ENCODE measurements at regions not wholly inside any gene's neighbourhood (a gene's known extent, or its start where the extent isn't known, plus 50 kb on each side); places are given as distances from the start of the nearest gene placed in this dataset.

DNA sequence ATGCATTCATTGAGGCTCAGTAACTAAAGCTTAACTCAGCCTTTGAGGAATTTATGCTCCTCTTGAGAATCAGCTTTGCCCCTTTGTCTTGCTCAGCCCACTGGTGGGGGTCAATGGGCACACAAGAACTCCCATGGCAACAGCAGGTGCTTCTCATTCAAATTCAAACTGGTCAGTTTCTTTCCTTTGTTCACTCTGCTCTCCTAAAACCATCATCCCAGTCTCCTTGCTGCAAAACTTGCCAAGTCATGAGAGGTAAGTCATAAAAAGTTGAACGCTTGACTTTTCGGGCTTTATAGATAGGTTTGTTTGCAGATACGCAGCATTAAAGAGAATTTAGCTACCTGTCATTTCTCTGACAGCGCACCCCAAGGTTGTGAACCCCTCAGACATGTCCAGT, 146.8 kb downstream of the TFAP2A start:
- peak overlapping the region; percentile 54 for H3K4me3 ChIP-seq (ENCODE audit: low read length)
- H3K4me1 ChIP-seq (ENCODE audit: insufficient read depth, low read length), result peaks cover 36% of the 10 kb centered on the region
- no peaks in the 10 kb centered on the region for H3K9me3 ChIP-seq (ENCODE audit: insufficient read depth, low read depth, low read length)
- peak overlapping the region; percentile 64; the same call in 1 of the 2 replicates for H3K9ac ChIP-seq (ENCODE audit: low read depth, low read length)
- no peaks in the 10 kb centered on the region for H3K36me3 ChIP-seq (ENCODE audit: insufficient read depth, low read depth, low read length)
- H3K27ac ChIP-seq (ENCODE audit: low read length), result peak overlapping the region; percentile 59
- no peaks in the 10 kb centered on the region for H3K27me3 ChIP-seq (ENCODE audit: insufficient read depth, low read length)

DNA sequence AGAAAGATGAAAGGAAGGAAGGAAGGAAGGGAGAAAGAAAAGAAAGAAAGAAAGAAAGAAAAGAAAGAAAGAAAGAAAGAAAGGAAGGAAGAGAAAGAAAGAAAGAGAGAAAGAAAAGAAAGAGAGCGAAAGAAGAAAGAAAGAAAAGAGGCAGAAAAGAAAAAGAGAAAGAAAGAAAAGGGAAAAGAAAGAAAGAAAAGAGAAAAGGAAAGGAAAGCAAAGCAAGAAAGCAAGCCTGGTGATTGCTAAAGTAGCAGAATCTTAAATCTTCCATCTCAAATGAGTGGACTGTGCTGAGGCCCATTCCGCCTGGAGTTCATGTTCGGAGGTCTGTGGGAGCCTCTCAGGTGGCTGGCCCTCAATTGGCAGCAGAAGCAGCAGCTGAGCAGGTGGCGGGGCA, 148.4 kb downstream of the TFAP2A start:
- peaks cover 32% of the 10 kb centered on the region for H3K4me1 ChIP-seq (ENCODE audit: insufficient read depth, low read length)
- no peaks in the 10 kb centered on the region for H3K27me3 ChIP-seq (ENCODE audit: insufficient read depth, low read length)
- no peak overlapping the region for H3K4me3 ChIP-seq (ENCODE audit: low read length)
- no peak overlapping the region for H3K27ac ChIP-seq (ENCODE audit: low read length)
- H3K36me3 ChIP-seq (ENCODE audit: insufficient read depth, low read depth, low read length), result no peaks in the 10 kb centered on the region
- no peak overlapping the region for H3K9ac ChIP-seq (ENCODE audit: low read depth, low read length)
- no peaks in the 10 kb centered on the region for H3K9me3 ChIP-seq (ENCODE audit: insufficient read depth, low read depth, low read length)

DNA sequence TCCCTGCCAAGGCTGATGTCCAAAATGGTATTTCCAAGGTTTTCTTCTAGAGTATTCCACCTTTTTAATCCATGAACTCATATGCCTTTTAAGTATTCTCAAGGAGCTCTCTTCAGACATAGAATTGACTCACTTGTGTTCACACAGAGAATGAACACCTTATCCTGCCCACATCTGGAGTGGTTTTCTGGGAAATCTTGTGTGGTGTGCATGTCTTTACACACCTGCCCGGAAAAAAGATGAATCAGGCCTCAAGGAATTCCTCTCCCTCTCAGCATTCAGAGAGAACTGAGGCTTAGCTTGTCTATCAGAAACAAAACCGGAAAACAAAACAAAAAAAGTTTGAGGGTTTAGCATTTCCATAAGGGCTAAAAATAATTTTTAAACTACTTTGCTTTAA, 148.8 kb downstream of the TFAP2A start:
- no peaks in the 10 kb centered on the region for H3K9me3 ChIP-seq (ENCODE audit: insufficient read depth, low read depth, low read length)
- H3K4me1 ChIP-seq (ENCODE audit: insufficient read depth, low read length), result peaks cover 32% of the 10 kb centered on the region

GRCh38 chr6:10262505-10262904, 152.4 kb downstream of the TFAP2A start:
- H3K27me3 ChIP-seq (ENCODE audit: insufficient read depth, low read length), result no peaks in the 10 kb centered on the region
- H3K27ac ChIP-seq (ENCODE audit: low read length), result no peak overlapping the region
- no peaks in the 10 kb centered on the region for H3K36me3 ChIP-seq (ENCODE audit: insufficient read depth, low read depth, low read length)

More for the DNA sequence above, 148.8 kb downstream of the TFAP2A start:
- Histone ChIP-seq H3K36me3 (ENCODE audit: insufficient read depth, low read depth, low read length) (no peaks in the 10 kb centered on the region), H3K27me3 (ENCODE audit: insufficient read depth, low read length) (no peaks in the 10 kb centered on the region), H3K4me3 (ENCODE audit: low read length) (no peak overlapping the region), H3K27ac (ENCODE audit: low read length) (no peak overlapping the region), H3K9ac (ENCODE audit: low read depth, low read length) (no peak overlapping the region)

GRCh38 chr6:10259671-10260070, 155.2 kb downstream of the TFAP2A start:
- Histone ChIP-seq H3K4me1 (ENCODE audit: insufficient read depth, low read length) (no peaks in the 10 kb centered on the region), H3K27me3 (ENCODE audit: insufficient read depth, low read length) (no peaks in the 10 kb centered on the region), H3K9ac (ENCODE audit: low read depth, low read length) (no peak overlapping the region), H3K36me3 (ENCODE audit: insufficient read depth, low read depth, low read length) (no peaks in the 10 kb centered on the region), H3K27ac (ENCODE audit: low read length) (no peak overlapping the region), H3K4me3 (ENCODE audit: low read length) (no peak overlapping the region), H3K9me3 (ENCODE audit: insufficient read depth, low read depth, low read length) (peaks cover 3% of the 10 kb centered on the region; the same call in 1 of the 2 replicates)

More at GRCh38 chr6:10262505-10262904, 152.4 kb downstream of the TFAP2A start:
- Histone ChIP-seq H3K9me3 (ENCODE audit: insufficient read depth, low read depth, low read length) (no peaks in the 10 kb centered on the region), H3K4me3 (ENCODE audit: low read length) (no peak overlapping the region), H3K4me1 (ENCODE audit: insufficient read depth, low read length) (peaks cover 11% of the 10 kb centered on the region; the same call in 1 of the 2 replicates), H3K9ac (ENCODE audit: low read depth, low read length) (no peak overlapping the region)

GRCh38 chr6:10258341-10258740, 156.5 kb downstream of the TFAP2A start:
- Histone ChIP-seq H3K27ac (ENCODE audit: low read length) (no peak overlapping the region), H3K36me3 (ENCODE audit: insufficient read depth, low read depth, low read length) (no peaks in the 10 kb centered on the region), H3K4me1 (ENCODE audit: insufficient read depth, low read length) (no peaks in the 10 kb centered on the region), H3K4me3 (ENCODE audit: low read length) (no peak overlapping the region), H3K9me3 (ENCODE audit: insufficient read depth, low read depth, low read length) (peaks cover 3% of the 10 kb centered on the region; the same call in 1 of the 2 replicates), H3K27me3 (ENCODE audit: insufficient read depth, low read length) (no peaks in the 10 kb centered on the region), H3K9ac (ENCODE audit: low read depth, low read length) (no peak overlapping the region)

DNA sequence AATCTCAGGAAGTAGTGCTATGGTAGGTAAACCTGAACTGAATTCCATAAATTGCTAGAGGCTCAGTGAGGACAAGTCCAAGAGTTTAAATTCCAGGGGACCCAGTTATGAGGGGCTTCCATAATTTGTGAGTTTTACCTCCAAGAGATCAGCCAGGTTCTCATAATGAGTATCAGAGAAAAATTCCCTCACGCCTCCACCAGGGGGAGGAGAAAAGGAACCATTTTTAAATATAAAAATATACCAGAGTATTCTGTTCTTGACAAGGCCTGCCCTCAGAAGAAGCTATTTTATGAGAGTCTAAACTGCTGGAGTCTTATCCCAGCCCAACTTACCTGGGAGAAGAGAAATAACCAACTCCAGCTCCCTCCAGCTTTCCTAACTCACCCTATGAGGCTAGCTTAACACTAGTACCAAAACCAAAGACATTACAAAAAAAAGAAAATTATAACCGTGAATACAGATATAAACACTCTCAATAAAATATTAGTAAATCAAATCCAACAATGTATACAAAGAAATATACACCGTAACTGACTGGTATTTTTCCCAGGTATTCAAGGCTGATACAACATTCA, 158.7 kb downstream of the TFAP2A start:
- H3K9me3 ChIP-seq (ENCODE audit: insufficient read depth, low read depth, low read length), result peaks cover 3% of the 10 kb centered on the region; the same call in 1 of the 2 replicates
- H3K4me1 ChIP-seq (ENCODE audit: insufficient read depth, low read length), result no peaks in the 10 kb centered on the region
- no peak overlapping the region for H3K27ac ChIP-seq (ENCODE audit: low read length)
- H3K9ac ChIP-seq (ENCODE audit: low read depth, low read length), result no peak overlapping the region
- no peaks in the 10 kb centered on the region for H3K27me3 ChIP-seq (ENCODE audit: insufficient read depth, low read length)
- no peak overlapping the region for H3K4me3 ChIP-seq (ENCODE audit: low read length)
- H3K36me3 ChIP-seq (ENCODE audit: insufficient read depth, low read depth, low read length), result no peaks in the 10 kb centered on the region

DNA sequence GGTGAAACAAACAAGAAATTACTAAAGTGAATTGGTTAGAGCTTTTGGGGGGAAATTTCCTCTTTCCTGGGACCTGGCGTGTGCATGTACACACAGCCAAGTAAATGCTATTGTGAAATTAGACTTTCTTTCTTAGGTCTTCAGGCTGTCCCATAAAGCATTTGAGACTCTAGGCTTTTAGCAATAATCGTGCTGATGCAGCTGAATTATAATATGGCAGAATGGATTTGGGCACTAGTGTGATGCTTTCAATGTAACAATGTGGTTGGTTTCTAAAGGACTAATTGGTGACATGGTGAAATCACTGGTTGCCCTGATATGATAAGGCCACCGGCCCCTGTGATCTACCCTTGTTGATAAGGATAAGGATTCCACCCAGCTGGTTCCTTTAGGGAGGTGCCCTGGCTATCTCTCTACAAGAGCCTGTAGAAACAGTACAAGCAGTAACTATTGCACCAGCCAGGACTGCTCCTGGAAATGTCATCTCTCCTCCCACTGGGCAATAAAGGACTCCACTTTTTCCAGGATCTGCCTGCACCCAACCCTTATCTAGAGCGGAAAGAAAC, 164.1 kb downstream of the TFAP2A start:
- no peaks in the 10 kb centered on the region for H3K36me3 ChIP-seq (ENCODE audit: insufficient read depth, low read depth, low read length)
- no peaks in the 10 kb centered on the region; the same call in 1 of the 2 replicates for H3K9me3 ChIP-seq (ENCODE audit: insufficient read depth, low read depth, low read length)
- no peak overlapping the region for H3K27ac ChIP-seq (ENCODE audit: low read length)
- no peak overlapping the region for H3K4me3 ChIP-seq (ENCODE audit: low read length)
- peaks cover 4% of the 10 kb centered on the region; the same call in 1 of the 2 replicates for H3K4me1 ChIP-seq (ENCODE audit: insufficient read depth, low read length)
- H3K27me3 ChIP-seq (ENCODE audit: insufficient read depth, low read length), result no peaks in the 10 kb centered on the region
- H3K9ac ChIP-seq (ENCODE audit: low read depth, low read length), result no peak overlapping the region

GRCh38 chr6:10248378-10248843, 166.5 kb downstream of the TFAP2A start:
- H3K27ac ChIP-seq (ENCODE audit: low read length), result no peak overlapping the region
- no peaks in the 10 kb centered on the region for H3K36me3 ChIP-seq (ENCODE audit: insufficient read depth, low read depth, low read length)
- H3K9me3 ChIP-seq (ENCODE audit: insufficient read depth, low read depth, low read length), result no peaks in the 10 kb centered on the region; the same call in 1 of the 2 replicates
- peaks cover 4% of the 10 kb centered on the region; the same call in 1 of the 2 replicates for H3K4me1 ChIP-seq (ENCODE audit: insufficient read depth, low read length)
- H3K27me3 ChIP-seq (ENCODE audit: insufficient read depth, low read length), result no peaks in the 10 kb centered on the region
- H3K9ac ChIP-seq (ENCODE audit: low read depth, low read length), result no peak overlapping the region
- H3K4me3 ChIP-seq (ENCODE audit: low read length), result no peak overlapping the region

DNA sequence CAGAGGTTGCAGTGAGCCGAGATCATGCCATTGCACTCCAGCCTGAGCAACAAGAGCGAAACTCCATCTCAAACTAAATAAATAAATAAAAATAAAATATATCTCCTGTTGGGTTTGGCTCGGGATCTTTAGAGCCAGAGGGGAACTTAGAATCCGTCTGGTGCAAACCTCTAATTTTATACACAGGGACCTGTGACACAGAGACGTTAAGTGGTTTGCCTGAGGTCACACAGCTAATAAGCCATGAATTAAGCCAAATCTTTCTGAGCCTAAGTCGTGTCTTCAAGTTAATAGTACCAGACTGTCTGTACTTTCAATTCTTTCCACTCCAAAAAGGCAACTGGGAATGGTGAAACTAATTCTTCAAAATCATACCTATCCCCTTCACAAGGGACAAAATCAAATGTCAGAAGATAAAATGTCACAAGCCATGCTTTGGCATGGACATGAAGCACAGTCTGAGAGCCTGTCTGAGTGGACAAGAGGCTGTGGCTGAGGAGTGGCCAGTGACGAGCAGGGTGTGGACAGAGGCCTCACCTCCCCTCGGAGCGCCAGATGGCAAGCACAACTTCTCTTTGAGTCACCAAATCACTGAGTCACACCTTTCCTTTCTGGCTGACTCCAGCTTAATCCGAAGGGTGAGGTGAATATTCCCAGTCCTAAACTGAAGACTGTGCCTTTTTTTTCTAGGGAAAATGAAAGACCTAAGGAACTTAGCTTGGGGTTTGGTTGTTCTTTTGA, 177.4 kb downstream of the TFAP2A start:
- Histone ChIP-seq H3K36me3 (ENCODE audit: insufficient read depth, low read depth, low read length) (no peaks in the 10 kb centered on the region), H3K27me3 (ENCODE audit: insufficient read depth, low read length) (no peaks in the 10 kb centered on the region), H3K27ac (ENCODE audit: low read length) (no peak overlapping the region), H3K4me3 (ENCODE audit: low read length) (no peak overlapping the region), H3K9ac (ENCODE audit: low read depth, low read length) (no peak overlapping the region), H3K9me3 (ENCODE audit: insufficient read depth, low read depth, low read length) (no peaks in the 10 kb centered on the region), H3K4me1 (ENCODE audit: insufficient read depth, low read length) (no peaks in the 10 kb centered on the region)

- no peaks in the 10 kb centered on the region for H3K9me3 ChIP-seq (ENCODE audit: insufficient read depth, low read depth, low read length)
- H3K4me3 ChIP-seq (ENCODE audit: low read length), result no peak overlapping the region
- no peak overlapping the region for H3K9ac ChIP-seq (ENCODE audit: low read depth, low read length)
- no peaks in the 10 kb centered on the region for H3K27me3 ChIP-seq (ENCODE audit: insufficient read depth, low read length)
- H3K27ac ChIP-seq (ENCODE audit: low read length), result no peak overlapping the region
- no peaks in the 10 kb centered on the region for H3K36me3 ChIP-seq (ENCODE audit: insufficient read depth, low read depth, low read length)
- no peaks in the 10 kb centered on the region for H3K4me1 ChIP-seq (ENCODE audit: insufficient read depth, low read length)
Measured at GRCh38 chr6:10235344-10235743, 179.5 kb downstream of the TFAP2A start.

- H3K27ac ChIP-seq (ENCODE audit: low read length), result no peak overlapping the region
- no peaks in the 10 kb centered on the region for H3K4me1 ChIP-seq (ENCODE audit: insufficient read depth, low read length)
- no peak overlapping the region for H3K9ac ChIP-seq (ENCODE audit: low read depth, low read length)
- peaks cover 4% of the 10 kb centered on the region for H3K9me3 ChIP-seq (ENCODE audit: insufficient read depth, low read depth, low read length)
- H3K27me3 ChIP-seq (ENCODE audit: insufficient read depth, low read length), result no peaks in the 10 kb centered on the region
- H3K36me3 ChIP-seq (ENCODE audit: insufficient read depth, low read depth, low read length), result no peaks in the 10 kb centered on the region
- H3K4me3 ChIP-seq (ENCODE audit: low read length), result no peak overlapping the region
Measured at GRCh38 chr6:10230531-10230930, 184.3 kb downstream of the TFAP2A start.
